ENCODE measurements at regions not wholly inside any gene's neighbourhood (a gene's known extent, or its start where the extent isn't known, plus 50 kb on each side); places are given as distances from the start of the nearest gene placed in this dataset.

DNA sequence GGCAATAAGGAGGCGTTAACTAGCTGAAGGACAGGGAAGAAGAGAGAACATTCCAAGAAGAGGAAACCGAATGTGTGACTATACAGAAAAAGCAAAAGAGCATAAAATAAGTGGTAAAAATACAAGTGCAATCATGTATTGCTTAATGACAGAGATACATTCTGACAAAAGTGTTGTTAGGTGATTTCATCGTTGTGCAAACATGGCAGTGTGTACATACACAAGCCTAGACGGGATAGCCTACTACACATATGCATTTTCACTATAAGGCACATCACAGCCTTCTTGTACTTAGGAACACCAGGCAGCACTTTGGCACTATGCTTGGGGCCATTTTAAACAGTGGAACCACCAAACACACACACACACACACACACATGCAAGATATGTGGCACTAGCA lies 299.3 kb downstream of the BCAT1 start:
- TF ChIP-seq, protein P1, sequence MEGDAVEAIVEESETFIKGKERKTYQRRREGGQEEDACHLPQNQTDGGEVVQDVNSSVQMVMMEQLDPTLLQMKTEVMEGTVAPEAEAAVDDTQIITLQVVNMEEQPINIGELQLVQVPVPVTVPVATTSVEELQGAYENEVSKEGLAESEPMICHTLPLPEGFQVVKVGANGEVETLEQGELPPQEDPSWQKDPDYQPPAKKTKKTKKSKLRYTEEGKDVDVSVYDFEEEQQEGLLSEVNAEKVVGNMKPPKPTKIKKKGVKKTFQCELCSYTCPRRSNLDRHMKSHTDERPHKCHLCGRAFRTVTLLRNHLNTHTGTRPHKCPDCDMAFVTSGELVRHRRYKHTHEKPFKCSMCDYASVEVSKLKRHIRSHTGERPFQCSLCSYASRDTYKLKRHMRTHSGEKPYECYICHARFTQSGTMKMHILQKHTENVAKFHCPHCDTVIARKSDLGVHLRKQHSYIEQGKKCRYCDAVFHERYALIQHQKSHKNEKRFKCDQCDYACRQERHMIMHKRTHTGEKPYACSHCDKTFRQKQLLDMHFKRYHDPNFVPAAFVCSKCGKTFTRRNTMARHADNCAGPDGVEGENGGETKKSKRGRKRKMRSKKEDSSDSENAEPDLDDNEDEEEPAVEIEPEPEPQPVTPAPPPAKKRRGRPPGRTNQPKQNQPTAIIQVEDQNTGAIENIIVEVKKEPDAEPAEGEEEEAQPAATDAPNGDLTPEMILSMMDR (IDR thresholded peaks at IDR 0.05; ENCODE audit: low read depth, low read length) = no peak
- no peak for TF ChIP-seq EZH2phosphoT487 (IDR thresholded peaks at IDR 0.05; ENCODE audit: low read depth)

All from OCI-LY3 (cell line).